ENCODE measurements at regions not wholly inside any gene's neighbourhood (a gene's known extent, or its start where the extent isn't known, plus 50 kb on each side); places are given as distances from the start of the nearest gene placed in this dataset.
"Not testable (repeated sequence)": the region's sequence is repeated elsewhere in the genome, so short reads cannot be mapped to it uniquely, and the experiment has no call there.

DNA sequence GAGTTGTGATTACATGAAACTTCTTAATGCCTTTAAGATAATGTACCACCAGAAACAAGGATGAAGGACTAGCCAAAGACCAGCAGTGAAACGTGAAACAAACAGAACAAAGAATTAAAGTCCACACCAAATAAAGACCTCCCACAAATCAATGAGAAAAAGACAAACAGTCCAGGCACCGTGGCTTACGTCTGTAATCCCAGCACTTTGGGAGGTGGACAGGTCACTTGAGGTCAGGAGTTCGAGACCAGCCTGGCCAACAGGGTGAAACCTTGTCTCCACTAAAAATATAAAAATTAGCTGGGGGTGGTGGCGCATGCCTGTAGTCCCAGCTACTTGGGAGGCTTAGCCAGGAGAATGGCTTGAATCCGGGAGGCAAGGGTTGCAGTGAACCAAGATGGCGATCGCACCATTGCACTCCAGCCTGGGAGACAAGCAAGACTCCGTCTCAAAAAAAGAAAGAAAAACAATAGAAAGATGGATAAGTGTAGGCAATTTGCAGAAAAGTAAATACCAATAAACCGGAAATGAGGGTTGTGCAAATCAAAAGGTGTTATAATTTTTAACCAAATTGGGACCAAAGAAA, 167.8 kb upstream of the GRK3 start:
- DNase-seq, result no peak
- TF ChIP-seq, protein P1, sequence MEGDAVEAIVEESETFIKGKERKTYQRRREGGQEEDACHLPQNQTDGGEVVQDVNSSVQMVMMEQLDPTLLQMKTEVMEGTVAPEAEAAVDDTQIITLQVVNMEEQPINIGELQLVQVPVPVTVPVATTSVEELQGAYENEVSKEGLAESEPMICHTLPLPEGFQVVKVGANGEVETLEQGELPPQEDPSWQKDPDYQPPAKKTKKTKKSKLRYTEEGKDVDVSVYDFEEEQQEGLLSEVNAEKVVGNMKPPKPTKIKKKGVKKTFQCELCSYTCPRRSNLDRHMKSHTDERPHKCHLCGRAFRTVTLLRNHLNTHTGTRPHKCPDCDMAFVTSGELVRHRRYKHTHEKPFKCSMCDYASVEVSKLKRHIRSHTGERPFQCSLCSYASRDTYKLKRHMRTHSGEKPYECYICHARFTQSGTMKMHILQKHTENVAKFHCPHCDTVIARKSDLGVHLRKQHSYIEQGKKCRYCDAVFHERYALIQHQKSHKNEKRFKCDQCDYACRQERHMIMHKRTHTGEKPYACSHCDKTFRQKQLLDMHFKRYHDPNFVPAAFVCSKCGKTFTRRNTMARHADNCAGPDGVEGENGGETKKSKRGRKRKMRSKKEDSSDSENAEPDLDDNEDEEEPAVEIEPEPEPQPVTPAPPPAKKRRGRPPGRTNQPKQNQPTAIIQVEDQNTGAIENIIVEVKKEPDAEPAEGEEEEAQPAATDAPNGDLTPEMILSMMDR (IDR thresholded peaks at IDR 0.05), result no peak
- no peaks in the 10 kb centered on the region for H3K9me3 ChIP-seq
- H3K4me1 ChIP-seq (ENCODE audit: low read depth), result peaks cover 33% of the 10 kb centered on the region
- no peak for ATAC-seq
- no peak overlapping the region for H3K4me3 ChIP-seq
- no peaks in the 10 kb centered on the region for H3K36me3 ChIP-seq (ENCODE audit: low read depth)
- intact Hi-C loops (cut with DNase I, micrococcal nuclease), result no loop called here

DNA sequence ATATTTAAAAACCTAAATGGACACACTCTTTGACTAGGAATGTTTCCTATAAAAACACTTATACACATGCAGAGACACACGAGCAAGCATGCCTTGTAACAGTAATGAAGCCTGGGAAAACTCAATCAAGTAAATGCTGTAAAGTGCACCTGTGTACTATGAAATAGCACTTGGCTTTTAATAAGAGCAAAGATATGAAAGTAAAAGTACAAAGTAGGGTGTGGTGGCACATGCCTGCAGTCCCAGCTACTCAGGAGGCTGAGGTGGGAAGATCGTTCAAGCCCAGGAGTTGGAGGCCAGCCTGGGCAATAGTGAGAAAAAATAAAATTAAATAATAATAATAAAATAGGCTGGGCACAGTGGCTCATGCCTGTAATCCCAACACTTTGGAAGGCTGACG, 166.9 kb upstream of the GRK3 start:
- ATAC-seq, result peak; percentile 63
- DNase-seq, result peak in 1 of 3 donors; percentile 31
- intact Hi-C loops (cut with DNase I, micrococcal nuclease), result no loop called here
- H3K9me3 ChIP-seq, result no peaks in the 10 kb centered on the region
- H3K36me3 ChIP-seq (ENCODE audit: low read depth), result no peaks in the 10 kb centered on the region
- peaks cover 35% of the 10 kb centered on the region for H3K4me1 ChIP-seq (ENCODE audit: low read depth)
- TF ChIP-seq, protein P1 (IDR thresholded peaks at IDR 0.05), result no peak
- no peak overlapping the region for H3K4me3 ChIP-seq

DNA sequence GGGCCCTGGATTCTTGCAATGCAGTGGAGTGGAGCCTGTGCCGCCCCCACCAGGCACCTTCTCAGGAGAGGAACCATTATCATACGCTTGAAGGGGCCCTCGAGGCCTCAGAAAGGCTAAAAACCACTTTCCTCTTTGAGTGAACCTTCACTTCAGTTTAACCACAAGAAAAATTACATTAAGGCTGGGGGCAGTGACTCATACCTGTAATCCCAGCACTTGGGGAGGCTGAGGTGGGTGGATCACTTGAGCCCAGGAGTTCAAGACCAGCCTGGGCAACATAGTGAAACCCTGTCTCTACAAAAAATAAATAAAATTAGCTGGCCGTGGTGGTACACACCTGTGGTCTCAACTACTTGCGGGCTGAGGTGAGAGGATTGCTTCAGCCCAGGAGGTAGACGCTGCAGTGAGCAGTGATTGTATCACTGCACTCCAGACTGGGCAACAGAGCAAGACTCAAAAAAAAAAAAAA, 165.8 kb upstream of the GRK3 start:
- ATAC-seq; DNase-seq; intact Hi-C loops (cut with DNase I, micrococcal nuclease); H3K36me3 ChIP-seq (ENCODE audit: low read depth); H3K9me3 ChIP-seq; H3K4me3 ChIP-seq: not testable (repeated sequence)
- peaks cover 45% of the 10 kb centered on the region for H3K4me1 ChIP-seq (ENCODE audit: low read depth)

DNA sequence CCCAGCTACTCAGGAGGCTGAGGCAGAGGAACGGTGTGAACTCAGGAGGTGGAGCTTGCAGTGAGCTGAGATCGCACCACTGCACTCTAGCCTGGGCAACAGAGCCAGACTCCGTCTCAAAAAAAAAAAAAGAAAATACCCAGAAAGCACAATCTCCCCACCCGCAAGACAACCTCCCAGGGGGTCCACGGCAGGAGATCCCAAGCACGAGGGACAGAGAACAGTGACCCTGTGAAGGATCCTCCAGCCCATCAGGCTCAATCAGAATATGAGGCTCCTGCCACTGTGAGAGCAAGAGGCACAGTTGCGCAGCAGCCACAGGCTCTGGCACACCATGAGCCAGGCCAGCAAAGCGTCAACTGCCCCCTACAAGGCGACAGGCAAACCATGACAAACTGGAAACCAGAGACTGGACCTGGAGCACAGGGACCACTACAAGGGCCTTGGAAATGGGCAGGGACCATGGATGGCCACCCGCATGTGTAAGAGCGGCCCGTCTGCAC, 164.8 kb upstream of the GRK3 start:
- peak in 1 of 3 donors; percentile 34 for DNase-seq
- intact Hi-C loops (cut with DNase I, micrococcal nuclease), result loop anchor here in 1 of 2 donors (5.0 kb wide), 1 partner anchor 592 kb away; the partner anchor contains the start of gene SGSM1
- Histone ChIP-seq H3K36me3 (ENCODE audit: low read depth) (no peaks in the 10 kb centered on the region), H3K9me3 (no peaks in the 10 kb centered on the region), H3K4me1 (ENCODE audit: low read depth) (peaks cover 52% of the 10 kb centered on the region), H3K4me3 (no peak overlapping the region)
- TF ChIP-seq, protein P1 (IDR thresholded peaks at IDR 0.05), result no peak
- ATAC-seq, result no peak

DNA sequence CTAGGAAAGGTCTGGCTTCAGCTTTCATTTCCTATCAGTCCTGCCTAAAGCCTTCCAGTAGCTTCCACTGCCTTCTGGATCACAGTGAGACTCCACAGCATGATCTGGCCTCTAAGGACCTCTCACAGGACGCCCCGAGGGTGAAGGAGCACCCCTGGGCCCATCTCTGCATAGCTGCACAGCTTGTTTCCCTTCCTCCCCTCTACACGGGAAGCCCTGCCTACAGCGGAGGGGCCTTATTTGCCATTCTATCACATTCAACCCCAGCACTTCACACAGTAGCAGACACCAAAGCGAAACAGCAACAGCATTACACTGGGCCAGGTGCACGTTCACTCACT, 162.3 kb upstream of the GRK3 start:
- Histone ChIP-seq H3K4me3 (no peak overlapping the region), H3K4me1 (ENCODE audit: low read depth) (peaks cover 58% of the 10 kb centered on the region), H3K36me3 (ENCODE audit: low read depth) (no peaks in the 10 kb centered on the region), H3K9me3 (no peaks in the 10 kb centered on the region)
- no peak for DNase-seq
- TF ChIP-seq, protein P1 (IDR thresholded peaks at IDR 0.05), result no peak
- no peak for ATAC-seq
- intact Hi-C loops (cut with DNase I, micrococcal nuclease), result loop anchor here in 1 of 2 donors (5.0 kb wide), 1 partner anchor 595 kb away; the partner anchor contains the start of gene SGSM1

DNA sequence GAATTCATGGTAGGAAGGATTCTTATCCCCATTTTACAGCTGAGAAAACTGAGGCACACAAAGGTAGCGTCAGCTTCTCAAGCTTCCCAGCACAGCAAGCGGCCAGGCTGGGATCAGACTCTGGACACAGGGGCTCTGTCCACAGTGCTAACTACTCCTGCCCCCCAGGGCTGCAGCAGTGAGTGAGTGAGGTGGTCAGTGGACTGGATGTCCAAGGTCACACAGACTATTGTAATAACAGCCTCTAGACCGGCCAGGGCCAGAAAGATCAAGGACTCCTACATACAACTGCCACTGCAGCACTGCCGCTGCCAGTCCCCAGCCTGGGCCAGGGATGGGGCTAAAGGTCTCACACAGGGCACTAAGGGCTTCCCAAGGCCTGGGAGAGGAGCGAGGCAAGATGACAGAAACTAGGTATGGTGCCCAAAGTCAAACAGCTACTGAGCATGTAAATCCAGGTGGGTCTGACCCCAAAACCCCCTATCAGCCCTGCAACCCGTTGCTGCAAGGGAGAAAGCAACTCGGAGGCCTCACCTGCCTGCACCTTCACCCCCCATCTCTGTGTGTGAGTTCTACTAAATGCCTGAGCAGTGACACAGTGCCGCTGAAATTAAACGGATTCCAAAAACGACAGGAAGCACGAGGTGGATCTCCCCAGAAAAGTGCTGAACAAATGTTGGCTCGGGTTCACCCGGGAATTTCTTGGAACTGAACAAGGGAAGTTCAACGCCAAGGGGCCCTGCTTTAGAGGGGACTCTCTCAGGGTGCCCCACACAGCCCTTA, 161.8 kb upstream of the GRK3 start:
- H3K4me3 ChIP-seq, result no peak overlapping the region
- no peaks in the 10 kb centered on the region for H3K36me3 ChIP-seq (ENCODE audit: low read depth)
- peak in 2 of 3 donors; percentile 30 to 52 for DNase-seq
- ATAC-seq, result no peak
- TF ChIP-seq, protein P1 (IDR thresholded peaks at IDR 0.05), result no peak
- H3K4me1 ChIP-seq (ENCODE audit: low read depth), result peaks cover 56% of the 10 kb centered on the region
- intact Hi-C loops (cut with DNase I, micrococcal nuclease), result loop anchor here in 1 of 2 donors (5.0 kb wide), 1 partner anchor 595 kb away; the partner anchor contains the start of gene SGSM1
- H3K9me3 ChIP-seq, result no peaks in the 10 kb centered on the region

All from mucosa of descending colon (tissue), 3 donors.